ENCODE measurements at regions not wholly inside any gene's neighbourhood (a gene's known extent, or its start where the extent isn't known, plus 50 kb on each side); places are given as distances from the start of the nearest gene placed in this dataset.

GRCh38 chr13:37303606-37304005 is 198.1 kb upstream of the CSNK1A1L start:
- 86% methylated on average over 1 of the region's 2 CpGs for WGBS
- H3K36me3 ChIP-seq (ENCODE audit: control insufficient read depth in 1 of 2, insufficient read depth in 2 of 2, low read depth in 1 of 2, low read length in 2 of 2): no peaks in the 10 kb centered on the region
- H3K4me1 ChIP-seq (ENCODE audit: control insufficient read depth, insufficient read depth, low read depth, low read length): no peaks in the 10 kb centered on the region

GRCh38 chr13:37302686-37303085 is 197.2 kb upstream of the CSNK1A1L start:
- no peak for DNase-seq
- 100% methylated on average over 1 of the region's 1 CpG for WGBS

More at GRCh38 chr13:37303606-37304005, 198.1 kb upstream of the CSNK1A1L start:
- Histone ChIP-seq H3K79me1 (replicated peaks; ENCODE audit: low read length, poor library complexity, severe bottlenecking) (no peaks in the 10 kb centered on the region), H2AFZ (ENCODE audit: low read depth, low read length) (no peak overlapping the region), H3K9ac (ENCODE audit: low read length) (no peak overlapping the region), H3K4me3 (ENCODE audit: insufficient read depth in 1 of 2, low read depth in 1 of 2, low read length in 2 of 2) (no peak overlapping the region), H4K8ac (ENCODE audit: low read length) (no peak overlapping the region), H3K27me3 (ENCODE audit: control insufficient read depth in 1 of 2, insufficient read depth in 1 of 2, low read length in 2 of 2) (no peaks in the 10 kb centered on the region), H3K4me2 (ENCODE audit: low read length, poor library complexity, severe bottlenecking) (no peak overlapping the region), H3K23ac (ENCODE audit: low read length in 2 of 2) (no peak overlapping the region), H2BK12ac (ENCODE audit: low read length in 2 of 2) (no peak overlapping the region), H3K27ac (ENCODE audit: low read length, poor library complexity, severe bottlenecking) (no peak overlapping the region), H3K4ac (ENCODE audit: low read depth in 1 of 2, low read length in 2 of 2) (no peak overlapping the region), H2BK15ac (ENCODE audit: low read depth, poor library complexity, severe bottlenecking) (no peak overlapping the region), H3K9me3 (ENCODE audit: control insufficient read depth, low read length) (no peaks in the 10 kb centered on the region), H3K14ac (ENCODE audit: low read length in 2 of 2) (no peak overlapping the region), H4K91ac (ENCODE audit: low read length) (no peak overlapping the region), H3K18ac (ENCODE audit: low read depth in 1 of 2, low read length in 2 of 2) (no peak overlapping the region), H2BK5ac (ENCODE audit: low read depth, low read length, poor library complexity, severe bottlenecking) (no peak overlapping the region), H2AK5ac (ENCODE audit: low read length, severe bottlenecking) (no peak overlapping the region), H2BK120ac (ENCODE audit: low read depth, low read length) (no peak overlapping the region)
- peak; percentile 9 for DNase-seq

GRCh38 chr13:37295573-37295972 is 190.1 kb upstream of the CSNK1A1L start:
- no peak overlapping the region for H4K8ac ChIP-seq (ENCODE audit: low read length)
- no peaks in the 10 kb centered on the region for H3K4me1 ChIP-seq (ENCODE audit: control insufficient read depth, insufficient read depth, low read depth, low read length)
- no peak overlapping the region for H3K27ac ChIP-seq (ENCODE audit: low read length, poor library complexity, severe bottlenecking)
- no peaks in the 10 kb centered on the region for H3K79me1 ChIP-seq (replicated peaks; ENCODE audit: low read length, poor library complexity, severe bottlenecking)
- no peak overlapping the region for H2BK12ac ChIP-seq (ENCODE audit: low read length in 2 of 2)
- no peak overlapping the region for H3K4me3 ChIP-seq (ENCODE audit: insufficient read depth in 1 of 2, low read depth in 1 of 2, low read length in 2 of 2)
- no peaks in the 10 kb centered on the region for H3K36me3 ChIP-seq (ENCODE audit: control insufficient read depth in 1 of 2, insufficient read depth in 2 of 2, low read depth in 1 of 2, low read length in 2 of 2)
- H3K27me3 ChIP-seq (ENCODE audit: control insufficient read depth in 1 of 2, insufficient read depth in 1 of 2, low read length in 2 of 2): no peaks in the 10 kb centered on the region
- H3K4me2 ChIP-seq (ENCODE audit: low read length, poor library complexity, severe bottlenecking): no peak overlapping the region
- no peak overlapping the region for H3K9ac ChIP-seq (ENCODE audit: low read length)
- no peak for DNase-seq
- WGBS: 100% methylated on average over 3 of the region's 3 CpGs
- H3K23ac ChIP-seq (ENCODE audit: low read length in 2 of 2): no peak overlapping the region
- H3K9me3 ChIP-seq (ENCODE audit: control insufficient read depth, low read length): no peaks in the 10 kb centered on the region
- H3K18ac ChIP-seq (ENCODE audit: low read depth in 1 of 2, low read length in 2 of 2): no peak overlapping the region
- no peak overlapping the region for H2AK5ac ChIP-seq (ENCODE audit: low read length, severe bottlenecking)
- no peak overlapping the region for H2BK15ac ChIP-seq (ENCODE audit: low read depth, poor library complexity, severe bottlenecking)
- no peak overlapping the region for H2BK5ac ChIP-seq (ENCODE audit: low read depth, low read length, poor library complexity, severe bottlenecking)
- no peak overlapping the region for H4K91ac ChIP-seq (ENCODE audit: low read length)
- H2AFZ ChIP-seq (ENCODE audit: low read depth, low read length): no peak overlapping the region
- no peak overlapping the region for H3K14ac ChIP-seq (ENCODE audit: low read length in 2 of 2)
- no peak overlapping the region for H3K4ac ChIP-seq (ENCODE audit: low read depth in 1 of 2, low read length in 2 of 2)
- H2BK120ac ChIP-seq (ENCODE audit: low read depth, low read length): no peak overlapping the region

More at GRCh38 chr13:37302686-37303085, 197.2 kb upstream of the CSNK1A1L start:
- Histone ChIP-seq H3K9me3 (ENCODE audit: control insufficient read depth, low read length) (no peaks in the 10 kb centered on the region), H2AFZ (ENCODE audit: low read depth, low read length) (no peak overlapping the region), H3K27me3 (ENCODE audit: control insufficient read depth in 1 of 2, insufficient read depth in 1 of 2, low read length in 2 of 2) (no peaks in the 10 kb centered on the region), H3K79me1 (replicated peaks; ENCODE audit: low read length, poor library complexity, severe bottlenecking) (no peaks in the 10 kb centered on the region), H2AK5ac (ENCODE audit: low read length, severe bottlenecking) (no peak overlapping the region), H3K4ac (ENCODE audit: low read depth in 1 of 2, low read length in 2 of 2) (no peak overlapping the region), H3K4me2 (ENCODE audit: low read length, poor library complexity, severe bottlenecking) (no peak overlapping the region), H3K9ac (ENCODE audit: low read length) (no peak overlapping the region), H3K18ac (ENCODE audit: low read depth in 1 of 2, low read length in 2 of 2) (no peak overlapping the region), H4K8ac (ENCODE audit: low read length) (no peak overlapping the region), H3K4me1 (ENCODE audit: control insufficient read depth, insufficient read depth, low read depth, low read length) (no peaks in the 10 kb centered on the region), H2BK120ac (ENCODE audit: low read depth, low read length) (no peak overlapping the region), H2BK12ac (ENCODE audit: low read length in 2 of 2) (no peak overlapping the region), H3K4me3 (ENCODE audit: insufficient read depth in 1 of 2, low read depth in 1 of 2, low read length in 2 of 2) (no peak overlapping the region), H3K23ac (ENCODE audit: low read length in 2 of 2) (no peak overlapping the region), H3K14ac (ENCODE audit: low read length in 2 of 2) (no peak overlapping the region), H3K36me3 (ENCODE audit: control insufficient read depth in 1 of 2, insufficient read depth in 2 of 2, low read depth in 1 of 2, low read length in 2 of 2) (no peaks in the 10 kb centered on the region), H2BK5ac (ENCODE audit: low read depth, low read length, poor library complexity, severe bottlenecking) (no peak overlapping the region), H4K91ac (ENCODE audit: low read length) (no peak overlapping the region), H3K27ac (ENCODE audit: low read length, poor library complexity, severe bottlenecking) (no peak overlapping the region), H2BK15ac (ENCODE audit: low read depth, poor library complexity, severe bottlenecking) (no peak overlapping the region)

- Histone ChIP-seq H2AK5ac (ENCODE audit: low read length, severe bottlenecking) (no peak overlapping the region), H3K4me2 (ENCODE audit: low read length, poor library complexity, severe bottlenecking) (no peak overlapping the region), H3K23ac (ENCODE audit: low read length in 2 of 2) (peak overlapping the region in 1 of 2 experiments; percentile 77), H3K18ac (ENCODE audit: low read depth in 1 of 2, low read length in 2 of 2) (no peak overlapping the region), H3K9ac (ENCODE audit: low read length) (no peak overlapping the region), H3K36me3 (ENCODE audit: control insufficient read depth in 1 of 2, insufficient read depth in 2 of 2, low read depth in 1 of 2, low read length in 2 of 2) (no peaks in the 10 kb centered on the region), H2AFZ (ENCODE audit: low read depth, low read length) (no peak overlapping the region), H3K79me1 (replicated peaks; ENCODE audit: low read length, poor library complexity, severe bottlenecking) (no peaks in the 10 kb centered on the region), H3K27ac (ENCODE audit: low read length, poor library complexity, severe bottlenecking) (no peak overlapping the region), H3K4me3 (ENCODE audit: insufficient read depth in 1 of 2, low read depth in 1 of 2, low read length in 2 of 2) (no peak overlapping the region), H4K91ac (ENCODE audit: low read length) (no peak overlapping the region), H2BK120ac (ENCODE audit: low read depth, low read length) (no peak overlapping the region), H2BK5ac (ENCODE audit: low read depth, low read length, poor library complexity, severe bottlenecking) (no peak overlapping the region), H3K9me3 (ENCODE audit: control insufficient read depth, low read length) (no peaks in the 10 kb centered on the region), H2BK12ac (ENCODE audit: low read length in 2 of 2) (no peak overlapping the region), H4K8ac (ENCODE audit: low read length) (no peak overlapping the region), H3K14ac (ENCODE audit: low read length in 2 of 2) (peak overlapping the region in 1 of 2 experiments; percentile 11), H3K4ac (ENCODE audit: low read depth in 1 of 2, low read length in 2 of 2) (no peak overlapping the region), H2BK15ac (ENCODE audit: low read depth, poor library complexity, severe bottlenecking) (no peak overlapping the region), H3K27me3 (ENCODE audit: control insufficient read depth in 1 of 2, insufficient read depth in 1 of 2, low read length in 2 of 2) (no peaks in the 10 kb centered on the region), H3K4me1 (ENCODE audit: control insufficient read depth, insufficient read depth, low read depth, low read length) (no peaks in the 10 kb centered on the region)
- DNase-seq: no peak
- 83% methylated on average over 9 of the region's 9 CpGs for WGBS
These were observed 189.6 kb upstream of the CSNK1A1L start for GRCh38 chr13:37295071-37295470.
